B cell (primary cell): ENCODE measurements at regions not wholly inside any gene's neighbourhood (a gene's known extent, or its start where the extent isn't known, plus 50 kb on each side); places are given as distances from the start of the nearest gene placed in this dataset.

ENCODE experiments used
- ATAC-seq: fragments of 200-7000 bp; cut with Tn5 transposase; one replicate; pipeline ENCODE4 v1.10.0; 2021; ENCODE audit warnings: low read depth, mild to moderate bottlenecking, moderate number of reproducible peaks, moderate library complexity
- CTCF ChIA-PET: fragments of 350-600 bp; sonication (Branson Sonifier 250); formaldehyde crosslinking; loops from one replicate; lab custom pipeline; 2021; ENCODE audit warnings: antibody characterized with exemption, inconsistent platforms; lab: Charles Lee
- POLR2A ChIA-PET: fragments of 350-600 bp; sonication (Branson Sonifier 250); formaldehyde crosslinking; loops from one replicate; lab custom pipeline; 2021; ENCODE audit warnings: antibody characterized with exemption; lab: Charles Lee
- DNase-seq: peaks from one replicate; pipeline ENCODE4 v3.0.0; 2013
- H2AFZ ChIP-seq: 2 replicates; pipeline ENCODE4 v1.6.1; 2012; ENCODE audit warnings: mild to moderate bottlenecking, low read depth, low read length; ENCODE audit not compliant: insufficient read depth, poor library complexity, severe bottlenecking
- H3K27ac ChIP-seq, 2 donors: 1 replicate in 1 of 2; 2 replicates in 1 of 2; pipeline ENCODE4 v1.5.1; 2012 to 2013; ENCODE audit warnings: low read length in 2 of 2, mild to moderate bottlenecking in 2 of 2, moderate library complexity in 1 of 2
- H3K27me3 ChIP-seq, 4 experiments: fragments of 200-600 bp in 1 of 4; sonication (generic) in 1 of 4; replicated peaks in 1 of 4; 1 replicate in 2 of 4; 2 replicates in 2 of 4; pipeline versions ENCODE4 v1.6.1 to v1.7.0; 2013 to 2016; ENCODE audit warnings: low read length in 3 of 4, mild to moderate bottlenecking in 2 of 4, mixed read lengths in 1 of 4, moderate library complexity in 1 of 4; ENCODE audit not compliant: insufficient read depth in 4 of 4, control insufficient read depth in 3 of 4; ENCODE audit errors: control extremely low read depth in 1 of 4
- H3K36me3 ChIP-seq, 2 experiments: replicated peaks in 1 of 2; 1 replicate in 1 of 2; 2 replicates in 1 of 2; pipeline versions ENCODE4 v1.6.1 to v1.7.1; 2013; ENCODE audit warnings: low read length in 1 of 2; ENCODE audit not compliant: insufficient read depth in 2 of 2, control insufficient read depth in 1 of 2; ENCODE audit errors: control extremely low read depth in 1 of 2, extremely low read depth in 1 of 2
- H3K4me1 ChIP-seq, 2 donors: fragments of 200-600 bp in 1 of 2; sonication (generic) in 1 of 2; 1 replicate in 1 of 2; 2 replicates in 1 of 2; pipeline versions ENCODE4 v1.5.1 to v1.6.1; 2013 to 2017; ENCODE audit warnings: low read length in 2 of 2; ENCODE audit not compliant: control insufficient read depth in 2 of 2, insufficient read depth in 2 of 2
- H3K4me2 ChIP-seq: replicated peaks from 2 replicates; pipeline ENCODE3; 2012; ENCODE audit warnings: mild to moderate bottlenecking, low read depth, low read length; ENCODE audit not compliant: poor library complexity, severe bottlenecking
- H3K4me3 ChIP-seq, 5 experiments: fragments of 200-600 bp in 1 of 5; sonication (generic) in 1 of 5; 1 replicate in 3 of 5; 2 replicates in 2 of 5; pipeline versions ENCODE4 v1.5.1 to v1.7.0; 2011 to 2016; ENCODE audit warnings: low read length in 4 of 5, mild to moderate bottlenecking in 4 of 5, low read depth in 2 of 5, control low read depth in 1 of 5, moderate library complexity in 1 of 5; ENCODE audit not compliant: insufficient read depth in 1 of 5; ENCODE audit errors: control extremely low read depth in 1 of 5, extremely low read depth in 1 of 5
- H3K79me2 ChIP-seq: fragments of 200-600 bp; sonication (generic); one replicate; pipeline ENCODE4 v1.6.0; 2016; ENCODE audit warnings: low read length; ENCODE audit not compliant: control insufficient read depth, insufficient read depth
- H3K9ac ChIP-seq: fragments of 200-600 bp; sonication (generic); 2 replicates; pipeline ENCODE4 v1.6.1; 2017; ENCODE audit warnings: mild to moderate bottlenecking, low read length, moderate library complexity
- H3K9me3 ChIP-seq, 3 donors: one replicate each; pipeline versions ENCODE4 v1.6.1 to v1.7.1; 2013; ENCODE audit warnings: low read length in 2 of 3; ENCODE audit not compliant: control insufficient read depth in 2 of 3, insufficient read depth in 1 of 3; ENCODE audit errors: control extremely low read depth in 1 of 3
- H4K20me1 ChIP-seq: 2 replicates; pipeline ENCODE4 v1.6.0; 2012; ENCODE audit warnings: mild to moderate bottlenecking, low read length; ENCODE audit not compliant: insufficient read depth, control insufficient read depth, poor library complexity, severe bottlenecking
- H3K27ac Mint-ChIP-seq: one replicate; pipeline ENCODE4 v1.8.0; 2021; ENCODE audit warnings: mixed read lengths
- H3K27me3 Mint-ChIP-seq: one replicate; pipeline ENCODE4 v1.8.0; 2021; ENCODE audit warnings: mixed read lengths
- H3K4me1 Mint-ChIP-seq: one replicate; pipeline ENCODE4 v1.8.0; 2021; ENCODE audit warnings: mixed read lengths
- H3K4me3 Mint-ChIP-seq: one replicate; pipeline ENCODE4 v1.8.0; 2021; ENCODE audit warnings: mixed read lengths
- H3K9me3 Mint-ChIP-seq: one replicate; pipeline ENCODE4 v1.8.0; 2022; ENCODE audit warnings: mixed read lengths; ENCODE audit not compliant: insufficient read depth
- CTCF ChIP-seq: fragments of 200-600 bp; IDR thresholded peaks from one replicate; pipeline ENCODE4 v1.8.0; 2022; ENCODE audit warnings: antibody characterized with exemption, mild to moderate bottlenecking
- EZH2 ChIP-seq: IDR thresholded peaks from 2 replicates; pipeline ENCODE4 v1.6.1; 2012; ENCODE audit warnings: borderline replicate concordance, low read depth, mild to moderate bottlenecking, moderate library complexity, low read length; ENCODE audit not compliant: insufficient read depth, poor library complexity, severe bottlenecking
- WGBS: methylation state at CpG from one replicate; pipeline ENCODE4 v1.1.5; 2013; ENCODE audit warnings: missing lambda C conversion rate; ENCODE audit not compliant: insufficient coverage; 5-methylcytosine and 5-hydroxymethylcytosine counted together
- intact Hi-C: fragments of 100-400 bp; cut with micrococcal nuclease; formaldehyde crosslinking; loops from one replicate; pipeline ENCODE4 v1.10.0; 2022

GRCh38 chr4:24464566-24464965 lies 119.8 kb downstream of the DHX15 start:
- peaks cover under 1 to 1% of the 10 kb centered on the region in 2 donors for H3K4me1 ChIP-seq
- H3K4me3 ChIP-seq = no peak overlapping the region
- CTCF ChIA-PET = no interaction called here
- ATAC-seq (no peak), DNase-seq (no peak)
- Mint-ChIP-seq H3K4me3 (no peak overlapping the region), H3K9me3 (no peaks in the 10 kb centered on the region), H3K27me3 (peaks cover 62% of the 10 kb centered on the region), H3K27ac (no peak overlapping the region), H3K4me1 (peaks cover 5% of the 10 kb centered on the region)
- H3K9me3 ChIP-seq = no peaks in the 10 kb centered on the region
- no peaks in the 10 kb centered on the region for H4K20me1 ChIP-seq
- POLR2A ChIA-PET = no interaction called here
- no peak overlapping the region for H3K9ac ChIP-seq
- H3K36me3 ChIP-seq = no peaks in the 10 kb centered on the region
- no peak overlapping the region for H3K4me2 ChIP-seq
- 83% methylated on average over 5 of the region's 7 CpGs for WGBS
- no peak overlapping the region for H2AFZ ChIP-seq
- TF ChIP-seq CTCF = no peak
- no peak for TF ChIP-seq EZH2
- H3K27me3 ChIP-seq = peaks cover 0 to 27% (median 16%) of the 10 kb centered on the region in 4 experiments
- no peak overlapping the region for H3K27ac ChIP-seq
- intact Hi-C loops = no loop called here
- H3K79me2 ChIP-seq = no peaks in the 10 kb centered on the region

GRCh38 chr4:24456431-24456830 lies 127.9 kb downstream of the DHX15 start:
- H3K4me2 ChIP-seq = no peak overlapping the region
- ATAC-seq (no peak), DNase-seq (no peak)
- Mint-ChIP-seq H3K27me3 (peaks cover 17% of the 10 kb centered on the region), H3K4me3 (no peak overlapping the region), H3K4me1 (no peaks in the 10 kb centered on the region), H3K27ac (no peak overlapping the region), H3K9me3 (peaks cover 3% of the 10 kb centered on the region)
- H4K20me1 ChIP-seq = no peaks in the 10 kb centered on the region
- H3K9ac ChIP-seq = no peak overlapping the region
- H2AFZ ChIP-seq = no peak overlapping the region
- no peaks in the 10 kb centered on the region for H3K9me3 ChIP-seq
- H3K27ac ChIP-seq = no peak overlapping the region
- CTCF ChIA-PET = interaction anchor here (0.7 to 1.1 kb wide), 2 partner anchors 32 to 126 kb away, joined by 3 read pairs; no protein-coding TSS in a partner anchor
- POLR2A ChIA-PET = no interaction called here
- WGBS = 93% methylated on average over 2 of the region's 2 CpGs
- no peak overlapping the region for H3K4me3 ChIP-seq
- no peaks in the 10 kb centered on the region for H3K4me1 ChIP-seq
- peaks cover 0 to 5% (median 0%) of the 10 kb centered on the region in 4 experiments for H3K27me3 ChIP-seq
- H3K79me2 ChIP-seq = no peaks in the 10 kb centered on the region
- TF ChIP-seq EZH2 (no peak), CTCF (no peak)
- intact Hi-C loops = no loop called here
- H3K36me3 ChIP-seq = no peaks in the 10 kb centered on the region
